ENCODE measurements at regions not wholly inside any gene's neighbourhood (a gene's known extent, or its start where the extent isn't known, plus 50 kb on each side); places are given as distances from the start of the nearest gene placed in this dataset.

DNA sequence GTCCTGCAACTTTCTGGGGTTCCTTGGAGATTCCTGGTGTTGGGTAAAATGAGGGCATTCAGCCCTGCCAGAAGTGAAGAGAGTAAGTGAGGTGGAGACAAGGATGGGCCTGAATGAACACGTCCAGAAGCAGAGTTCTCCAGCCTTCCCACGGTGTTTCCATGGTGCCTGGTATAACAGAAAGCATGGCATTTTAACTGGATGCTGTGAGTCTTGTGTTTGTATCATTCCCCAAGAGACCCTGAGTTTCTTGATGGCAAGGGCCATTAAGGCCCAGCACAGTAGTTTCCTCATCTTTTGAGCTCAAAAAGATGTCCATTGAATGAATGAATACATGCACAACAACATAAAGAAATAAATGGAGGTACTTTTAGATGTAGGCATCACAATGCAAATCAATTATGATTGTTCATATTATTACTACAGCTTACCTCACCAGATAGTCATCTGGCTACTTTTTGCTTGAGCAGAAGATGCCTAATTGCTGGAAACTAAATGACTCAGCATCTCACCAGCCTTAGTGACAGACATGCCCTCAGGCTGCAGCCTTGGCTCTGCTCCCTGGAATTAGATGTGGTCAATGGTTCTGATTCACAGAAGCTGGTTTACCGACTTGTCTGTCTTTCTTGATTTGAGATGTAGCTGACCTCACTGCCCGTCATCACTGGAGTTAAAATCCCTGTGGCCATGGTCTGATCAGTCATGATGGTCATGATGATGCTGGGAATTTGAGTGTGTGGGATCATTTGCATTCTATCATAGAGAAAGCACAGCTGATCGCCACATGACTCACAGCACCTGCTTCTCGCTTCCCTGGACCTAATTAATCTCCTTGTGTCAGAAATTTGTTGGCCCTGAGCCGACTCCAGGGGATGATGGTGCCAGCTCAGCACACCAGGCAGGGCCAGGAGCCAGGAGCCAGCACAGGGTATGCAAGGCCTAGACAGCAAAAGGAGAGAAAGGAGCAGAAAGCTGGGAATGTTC is 83.9 kb downstream of the CXCL12 start:
- Histone ChIP-seq H3K4me1 (ENCODE audit: insufficient read depth, low read length) (no peaks in the 10 kb centered on the region), H3K27me3 (ENCODE audit: control insufficient read depth in 1 of 2, insufficient read depth in 2 of 2, low read length in 2 of 2) (no peaks in the 10 kb centered on the region), H3K4me3 (ENCODE audit: low read length) (no peak overlapping the region), H3K9me3 (ENCODE audit: control insufficient read depth in 1 of 2, insufficient read depth in 1 of 2, low read length in 2 of 2) (no peaks in the 10 kb centered on the region), H3K27ac (ENCODE audit: low read depth in 1 of 2, low read length in 2 of 2) (no peak overlapping the region), H3K36me3 (ENCODE audit: insufficient read depth, low read length) (no peaks in the 10 kb centered on the region)
- Mint-ChIP-seq H3K4me3 (no peak overlapping the region), H3K27ac (no peak overlapping the region), H3K9me3 (no peaks in the 10 kb centered on the region), H3K4me1 (ENCODE audit: low read depth) (no peaks in the 10 kb centered on the region), H3K27me3 (peaks cover 3% of the 10 kb centered on the region), H3K36me3 (ENCODE audit: low read depth) (no peaks in the 10 kb centered on the region)
- ChIA-PET POLR2A (no interaction called here), CTCF (no interaction called here)
- DNase-seq (no peak), ATAC-seq (ENCODE audit: poor library complexity) (no peak)
- TF ChIP-seq, protein P1, sequence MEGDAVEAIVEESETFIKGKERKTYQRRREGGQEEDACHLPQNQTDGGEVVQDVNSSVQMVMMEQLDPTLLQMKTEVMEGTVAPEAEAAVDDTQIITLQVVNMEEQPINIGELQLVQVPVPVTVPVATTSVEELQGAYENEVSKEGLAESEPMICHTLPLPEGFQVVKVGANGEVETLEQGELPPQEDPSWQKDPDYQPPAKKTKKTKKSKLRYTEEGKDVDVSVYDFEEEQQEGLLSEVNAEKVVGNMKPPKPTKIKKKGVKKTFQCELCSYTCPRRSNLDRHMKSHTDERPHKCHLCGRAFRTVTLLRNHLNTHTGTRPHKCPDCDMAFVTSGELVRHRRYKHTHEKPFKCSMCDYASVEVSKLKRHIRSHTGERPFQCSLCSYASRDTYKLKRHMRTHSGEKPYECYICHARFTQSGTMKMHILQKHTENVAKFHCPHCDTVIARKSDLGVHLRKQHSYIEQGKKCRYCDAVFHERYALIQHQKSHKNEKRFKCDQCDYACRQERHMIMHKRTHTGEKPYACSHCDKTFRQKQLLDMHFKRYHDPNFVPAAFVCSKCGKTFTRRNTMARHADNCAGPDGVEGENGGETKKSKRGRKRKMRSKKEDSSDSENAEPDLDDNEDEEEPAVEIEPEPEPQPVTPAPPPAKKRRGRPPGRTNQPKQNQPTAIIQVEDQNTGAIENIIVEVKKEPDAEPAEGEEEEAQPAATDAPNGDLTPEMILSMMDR (IDR thresholded peaks at IDR 0.05): no peak
- intact Hi-C loops (cut with DNase I, micrococcal nuclease): no loop called here

DNA sequence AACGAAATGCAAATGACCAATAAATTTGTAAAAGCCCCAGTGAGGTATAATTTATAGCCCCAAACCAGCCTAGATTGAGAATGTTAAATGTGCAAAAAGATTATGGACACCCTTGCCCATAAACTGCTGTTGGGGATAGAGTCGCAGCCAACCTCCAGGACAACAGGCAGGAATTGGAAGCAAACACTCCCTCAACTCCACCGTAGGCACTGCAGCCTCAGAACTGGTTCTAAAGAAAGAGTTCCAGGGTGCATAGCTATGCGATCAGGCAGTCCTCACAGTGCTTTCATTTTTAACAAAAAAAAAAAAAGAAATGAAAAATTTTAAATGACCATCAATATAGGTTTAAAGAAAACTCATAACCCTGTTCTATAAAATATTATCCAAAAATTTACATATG is 86.2 kb downstream of the CXCL12 start:
- Histone ChIP-seq H3K9me3 (ENCODE audit: control insufficient read depth in 1 of 2, insufficient read depth in 1 of 2, low read length in 2 of 2) (no peaks in the 10 kb centered on the region), H3K4me3 (ENCODE audit: low read length) (no peak overlapping the region), H3K27me3 (ENCODE audit: control insufficient read depth in 1 of 2, insufficient read depth in 2 of 2, low read length in 2 of 2) (peaks cover 9 to 13% of the 10 kb centered on the region in 2 experiments), H3K4me1 (ENCODE audit: insufficient read depth, low read length) (no peaks in the 10 kb centered on the region), H3K27ac (ENCODE audit: low read depth in 1 of 2, low read length in 2 of 2) (no peak overlapping the region), H3K36me3 (ENCODE audit: insufficient read depth, low read length) (no peaks in the 10 kb centered on the region)
- ChIA-PET POLR2A (no interaction called here), CTCF (no interaction called here)
- no peaks in the 10 kb centered on the region for H3K9me3 Mint-ChIP-seq
- H3K4me3 Mint-ChIP-seq: no peak overlapping the region
- no peak overlapping the region for H3K27ac Mint-ChIP-seq
- TF ChIP-seq, protein P1 (IDR thresholded peaks at IDR 0.05): no peak
- peaks cover 3% of the 10 kb centered on the region for H3K27me3 Mint-ChIP-seq
- no peak for ATAC-seq (ENCODE audit: poor library complexity)
- intact Hi-C loops (cut with DNase I, micrococcal nuclease): no loop called here
- H3K4me1 Mint-ChIP-seq (ENCODE audit: low read depth): no peaks in the 10 kb centered on the region
- no peak for DNase-seq
- H3K36me3 Mint-ChIP-seq (ENCODE audit: low read depth): no peaks in the 10 kb centered on the region

DNA sequence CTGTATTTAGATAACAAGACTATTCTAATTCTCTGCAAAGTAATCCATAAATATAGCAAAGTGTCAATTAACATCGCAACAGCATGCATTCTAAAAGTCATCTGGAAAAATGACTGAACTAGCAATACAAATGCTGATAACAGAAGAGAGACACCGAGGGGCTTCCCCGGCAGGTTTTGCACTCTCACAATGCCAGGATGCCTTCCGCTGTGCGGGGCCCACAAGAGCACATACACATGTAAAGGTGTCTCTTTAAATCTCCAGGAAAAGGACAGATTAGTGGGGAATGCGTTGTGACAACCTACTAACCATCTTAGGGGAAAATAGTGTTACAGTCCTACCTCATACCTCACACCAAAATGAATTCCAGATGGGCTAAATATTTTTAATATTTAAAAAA is 86.9 kb downstream of the CXCL12 start:
- Histone ChIP-seq H3K27ac (ENCODE audit: low read depth in 1 of 2, low read length in 2 of 2) (no peak overlapping the region), H3K4me3 (ENCODE audit: low read length) (no peak overlapping the region), H3K4me1 (ENCODE audit: insufficient read depth, low read length) (no peaks in the 10 kb centered on the region), H3K36me3 (ENCODE audit: insufficient read depth, low read length) (no peaks in the 10 kb centered on the region), H3K9me3 (ENCODE audit: control insufficient read depth in 1 of 2, insufficient read depth in 1 of 2, low read length in 2 of 2) (peaks cover 0 to 5% of the 10 kb centered on the region in 2 experiments), H3K27me3 (ENCODE audit: control insufficient read depth in 1 of 2, insufficient read depth in 2 of 2, low read length in 2 of 2) (peaks cover 15 to 20% of the 10 kb centered on the region in 2 experiments)
- DNase-seq (no peak), ATAC-seq (ENCODE audit: poor library complexity) (no peak)
- no peak overlapping the region for H3K4me3 Mint-ChIP-seq
- POLR2A ChIA-PET: no interaction called here
- intact Hi-C loops (cut with DNase I, micrococcal nuclease): no loop called here
- no peaks in the 10 kb centered on the region for H3K9me3 Mint-ChIP-seq
- CTCF ChIA-PET: no interaction called here
- H3K27me3 Mint-ChIP-seq: peaks cover 3% of the 10 kb centered on the region
- H3K4me1 Mint-ChIP-seq (ENCODE audit: low read depth): no peaks in the 10 kb centered on the region
- TF ChIP-seq, protein P1 (IDR thresholded peaks at IDR 0.05): no peak
- no peaks in the 10 kb centered on the region for H3K36me3 Mint-ChIP-seq (ENCODE audit: low read depth)
- no peak overlapping the region for H3K27ac Mint-ChIP-seq

Measured in CD4-positive, alpha-beta T cell (primary cell).